Common myeloid progenitor, CD34-positive (primary cell): ENCODE measurements at regions not wholly inside any gene's neighbourhood (a gene's known extent, or its start where the extent isn't known, plus 50 kb on each side); places are given as distances from the start of the nearest gene placed in this dataset.
A peak's percentile ranks its signal among the peaks of the same experiment; 100 is the strongest.

Experiments
- CTCF ChIA-PET: fragments of 350-600 bp; sonication (Branson Sonifier 250); formaldehyde crosslinking; loops from one replicate; lab custom pipeline; 2021; ENCODE audit warnings: antibody characterized with exemption; lab: Charles Lee
- POLR2A ChIA-PET: fragments of 350-600 bp; sonication (Branson Sonifier 250); formaldehyde crosslinking; loops from one replicate; lab custom pipeline; 2021; ENCODE audit warnings: antibody characterized with exemption; lab: Charles Lee
- DNase-seq, 3 donors: peaks; one replicate each; pipeline versions ENCODE4 v3.0.0 to v3.0.0-alpha.2; 2013
- H3K27ac ChIP-seq, 2 experiments: 1 replicate in 1 of 2; 2 replicates in 1 of 2; pipeline ENCODE4 v1.7.0; 2013; ENCODE audit warnings: inconsistent platforms in 2 of 2, low read length in 2 of 2, mild to moderate bottlenecking in 2 of 2, low read depth in 1 of 2, moderate library complexity in 1 of 2; ENCODE audit not compliant: severe bottlenecking in 2 of 2, insufficient read depth in 1 of 2, poor library complexity in 1 of 2
- H3K27me3 ChIP-seq, 5 experiments: replicated peaks in 2 of 5; 1 replicate in 3 of 5; 2 replicates in 2 of 5; pipeline versions ENCODE4 v1.6.1 to v1.7.0; 2013; ENCODE audit warnings: low read length in 4 of 5, mild to moderate bottlenecking in 2 of 5, moderate library complexity in 2 of 5, inconsistent platforms in 1 of 5; ENCODE audit not compliant: insufficient read depth in 5 of 5, control insufficient read depth in 4 of 5
- H3K36me3 ChIP-seq, 4 experiments: 1 replicate in 2 of 4; 2 replicates in 2 of 4; pipeline versions ENCODE4 v1.6.1 to v1.7.0; 2013; ENCODE audit warnings: low read length in 3 of 4, control low read depth in 1 of 4, mild to moderate bottlenecking in 1 of 4; ENCODE audit not compliant: control insufficient read depth in 4 of 4, insufficient read depth in 4 of 4
- H3K4me1 ChIP-seq, 4 experiments: 1 replicate in 3 of 4; 2 replicates in 1 of 4; pipeline versions ENCODE4 v1.6.1 to v1.7.1; 2013; ENCODE audit warnings: low read length in 3 of 4, mild to moderate bottlenecking in 3 of 4, control low read depth in 1 of 4, inconsistent platforms in 1 of 4, moderate library complexity in 1 of 4; ENCODE audit not compliant: control insufficient read depth in 4 of 4, insufficient read depth in 4 of 4; ENCODE audit errors: control extremely low read depth in 1 of 4
- H3K4me3 ChIP-seq, 7 experiments: 1 replicate in 4 of 7; 2 replicates in 3 of 7; pipeline versions ENCODE4 v1.5.1 to v1.7.0; 2013; ENCODE audit warnings: mild to moderate bottlenecking in 7 of 7, low read length in 6 of 7, moderate library complexity in 6 of 7, inconsistent platforms in 2 of 7, low read depth in 2 of 7, control low read depth in 1 of 7; ENCODE audit not compliant: insufficient read depth in 4 of 7, control insufficient read depth in 1 of 7; ENCODE audit errors: extremely low read depth in 1 of 7
- H3K9me3 ChIP-seq, 5 experiments: 1 replicate in 4 of 5; 2 replicates in 1 of 5; pipeline versions ENCODE4 v1.6.1 to v1.7.1; 2013; ENCODE audit warnings: low read length in 4 of 5, mild to moderate bottlenecking in 2 of 5, inconsistent platforms in 1 of 5, low read depth in 1 of 5, moderate library complexity in 1 of 5; ENCODE audit not compliant: control insufficient read depth in 4 of 5, insufficient read depth in 2 of 5; ENCODE audit errors: control extremely low read depth in 1 of 5
- WGBS: methylation state at CpG from one replicate; pipeline ENCODE4 v1.1.5; 2013; ENCODE audit not compliant: insufficient coverage; 5-methylcytosine and 5-hydroxymethylcytosine counted together

DNA sequence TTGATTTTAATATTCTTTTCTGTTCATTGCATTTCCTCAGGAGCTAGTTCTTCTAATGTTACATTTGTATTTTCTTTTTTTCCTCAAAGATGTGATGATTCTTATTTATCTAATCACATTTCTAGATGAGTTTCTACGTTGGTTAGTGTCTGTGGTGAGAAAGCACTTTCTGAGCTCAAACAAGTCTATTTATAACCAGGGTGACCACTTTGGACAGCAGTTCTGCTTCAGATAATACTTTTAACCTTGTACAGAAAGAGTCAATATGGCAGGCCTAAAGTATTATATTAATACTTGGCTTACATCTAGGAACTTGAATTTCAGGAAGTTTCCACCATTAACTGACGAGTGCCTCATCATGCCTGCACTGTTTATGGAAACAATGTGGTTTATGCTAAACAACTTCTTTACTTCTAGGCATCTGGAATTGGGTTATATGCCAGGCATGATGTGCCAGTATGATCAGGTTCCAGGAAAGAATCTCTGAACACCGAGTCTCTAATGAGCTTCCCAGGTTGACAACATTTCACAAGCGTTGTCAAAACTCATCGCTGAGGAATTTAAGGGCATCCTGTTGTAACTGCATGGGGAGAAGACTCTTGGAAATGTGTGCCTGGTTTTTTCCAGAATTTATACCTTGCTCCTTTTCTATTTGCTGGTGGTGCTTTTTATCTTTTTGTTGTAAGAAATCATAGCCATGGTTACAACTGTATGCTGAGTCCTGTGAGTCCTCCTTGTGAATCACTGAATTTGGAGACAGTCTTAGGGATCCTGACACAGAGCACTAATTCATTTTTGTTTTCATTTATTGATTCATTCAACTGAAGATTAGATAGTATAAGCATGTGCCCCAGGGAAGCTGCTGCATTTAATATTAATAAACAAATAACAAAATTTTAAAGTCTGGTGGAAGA lies 344.4 kb upstream of the PCDH9 start:
- no peak overlapping the region for H3K27ac ChIP-seq
- H3K4me3 ChIP-seq = no peak overlapping the region
- H3K4me1 ChIP-seq = no peaks in the 10 kb centered on the region
- H3K9me3 ChIP-seq = peaks cover 0 to 9% (median 4%) of the 10 kb centered on the region in 5 experiments
- POLR2A ChIA-PET = no interaction called here
- WGBS = 93% methylated on average over 3 of the region's 5 CpGs
- DNase-seq = no peak
- no peaks in the 10 kb centered on the region for H3K36me3 ChIP-seq
- H3K27me3 ChIP-seq = no peaks in the 10 kb centered on the region
- CTCF ChIA-PET = no interaction called here

DNA sequence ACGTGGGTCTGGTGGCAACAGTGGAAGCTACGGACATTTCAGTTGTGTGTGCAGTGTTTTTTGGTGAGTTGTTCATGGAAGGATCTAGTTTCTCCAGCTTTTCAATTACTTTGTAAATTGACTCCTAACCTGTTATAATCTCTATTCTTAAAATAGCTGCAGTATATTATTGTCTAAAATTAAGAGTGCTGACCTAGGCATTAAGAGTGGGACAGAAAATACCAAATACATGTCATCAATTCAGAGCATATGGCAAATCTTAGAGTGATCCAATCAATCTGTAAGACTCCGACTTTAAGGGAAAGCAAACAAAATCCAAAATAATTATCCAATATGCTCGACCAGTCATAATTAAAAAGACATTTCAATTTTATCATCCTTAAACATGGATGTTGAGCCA lies 338.1 kb upstream of the PCDH9 start:
- 95% methylated on average over 2 of the region's 4 CpGs for WGBS
- no peaks in the 10 kb centered on the region for H3K36me3 ChIP-seq
- no peaks in the 10 kb centered on the region for H3K4me1 ChIP-seq
- H3K27me3 ChIP-seq = no peaks in the 10 kb centered on the region
- H3K27ac ChIP-seq = no peak overlapping the region
- no peak for DNase-seq
- peaks cover 0 to 4% (median 0%) of the 10 kb centered on the region in 5 experiments for H3K9me3 ChIP-seq
- H3K4me3 ChIP-seq = no peak overlapping the region
- CTCF ChIA-PET = interaction anchor here (0.9 to 1.4 kb wide), 3 partner anchors 11 to 127 kb away, joined by 3 to 6 read pairs (median 3); no protein-coding TSS in a partner anchor
- POLR2A ChIA-PET = no interaction called here

DNA sequence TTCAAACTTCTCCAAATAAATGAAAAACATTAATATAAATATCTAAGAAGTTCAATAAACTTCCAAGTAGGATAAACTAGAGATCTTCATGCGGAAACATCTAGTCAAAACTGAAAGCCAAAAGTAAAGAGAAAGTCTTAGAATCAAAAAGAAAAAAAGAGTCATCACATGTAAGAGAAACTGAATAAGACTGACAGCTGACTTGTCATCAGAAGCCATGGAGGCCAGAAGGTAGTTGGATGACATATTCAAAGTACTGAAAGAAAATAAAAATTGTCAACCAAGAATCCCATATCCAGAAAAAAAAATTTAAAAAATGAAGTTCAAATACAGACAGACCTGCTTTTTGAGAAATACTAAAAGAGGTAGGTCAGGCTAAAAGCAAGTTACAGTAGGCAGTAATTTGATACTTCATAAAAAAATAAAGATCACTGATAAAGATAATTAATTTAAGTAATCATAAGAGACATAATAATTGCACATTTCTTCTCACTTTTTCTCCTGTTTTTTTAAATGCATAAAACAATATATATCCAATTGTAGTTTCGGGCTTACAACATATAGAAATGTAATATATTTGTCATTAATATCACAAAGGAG lies 327.6 kb upstream of the PCDH9 start:
- Histone ChIP-seq H3K36me3 (peaks cover 0 to 3% (median 0%) of the 10 kb centered on the region in 4 experiments), H3K9me3 (peaks cover 2 to 26% (median 7%) of the 10 kb centered on the region in 5 experiments), H3K27ac (no peak overlapping the region), H3K27me3 (no peaks in the 10 kb centered on the region), H3K4me3 (no peak overlapping the region), H3K4me1 (peaks cover 0 to 13% (median 3%) of the 10 kb centered on the region in 4 experiments)
- POLR2A ChIA-PET = no interaction called here
- CTCF ChIA-PET = no interaction called here
- no CpG with 5 or more reads among the region's 2 CpGs for WGBS
- peak; percentile 22 to 72 (median 52) for DNase-seq

DNA sequence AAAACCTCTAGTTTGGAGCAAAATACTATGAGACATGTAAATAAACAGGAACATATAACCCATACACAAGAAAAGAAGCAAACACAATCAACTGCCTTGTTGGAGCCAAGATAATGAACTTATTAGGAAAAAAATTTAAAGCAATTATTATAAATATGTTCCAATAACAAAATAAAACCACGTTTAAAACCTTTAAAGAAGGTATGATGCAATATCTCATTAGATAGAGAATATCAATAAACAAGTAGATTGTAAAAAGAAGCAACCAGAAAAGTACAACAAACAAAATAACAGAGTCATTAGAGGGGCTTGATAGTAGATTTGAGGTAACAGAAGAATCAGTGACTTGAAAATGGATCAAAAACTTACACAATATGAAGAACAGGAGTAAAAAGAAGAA lies 327.0 kb upstream of the PCDH9 start:
- CTCF ChIA-PET = no interaction called here
- H3K27me3 ChIP-seq = no peaks in the 10 kb centered on the region
- H3K36me3 ChIP-seq = peaks cover 0 to 3% (median 0%) of the 10 kb centered on the region in 4 experiments
- H3K27ac ChIP-seq = no peak overlapping the region
- H3K4me3 ChIP-seq = no peak overlapping the region
- DNase-seq = no peak
- no CpG with 5 or more reads among the region's 1 CpG for WGBS
- POLR2A ChIA-PET = no interaction called here
- H3K9me3 ChIP-seq = peaks cover 2 to 26% (median 7%) of the 10 kb centered on the region in 5 experiments
- H3K4me1 ChIP-seq = peaks cover 0 to 13% (median 3%) of the 10 kb centered on the region in 4 experiments

GRCh38 chr13:67554746-67555452 lies 324.8 kb upstream of the PCDH9 start:
- peak overlapping the region; percentile 37 to 63 for H3K27ac ChIP-seq
- CTCF ChIA-PET = interaction anchor here (1.2 kb wide), 1 partner anchor 11 kb away, joined by 3 read pairs; no protein-coding TSS in a partner anchor
- no CpG with 5 or more reads among the region's 6 CpGs for WGBS

GRCh38 chr13:67554286-67554685 lies 324.1 kb upstream of the PCDH9 start:
- H3K4me1 ChIP-seq = peaks cover 5 to 24% (median 9%) of the 10 kb centered on the region in 4 experiments
- H3K27ac ChIP-seq = peak overlapping the region; percentile 37 to 63
- H3K27me3 ChIP-seq = no peaks in the 10 kb centered on the region
- POLR2A ChIA-PET = no interaction called here
- CTCF ChIA-PET = no interaction called here
- peaks cover 2 to 24% (median 7%) of the 10 kb centered on the region in 5 experiments for H3K9me3 ChIP-seq
- H3K4me3 ChIP-seq = peak overlapping the region in 1 of 7 experiments; percentile 8
- DNase-seq = peak; percentile 49 to 90 (median 78)
- peaks cover 0 to 3% (median 0%) of the 10 kb centered on the region in 4 experiments for H3K36me3 ChIP-seq

More at GRCh38 chr13:67554746-67555452, 324.8 kb upstream of the PCDH9 start:
- H3K4me1 ChIP-seq = peaks cover 5 to 24% (median 9%) of the 10 kb centered on the region in 4 experiments
- H3K4me3 ChIP-seq = no peak overlapping the region
- POLR2A ChIA-PET = no interaction called here
- H3K9me3 ChIP-seq = peaks cover 2 to 26% (median 7%) of the 10 kb centered on the region in 5 experiments
- peaks cover 0 to 3% (median 0%) of the 10 kb centered on the region in 4 experiments for H3K36me3 ChIP-seq
- DNase-seq = peak in 1 of 3 donors; percentile 29
- no peaks in the 10 kb centered on the region for H3K27me3 ChIP-seq
